Fibroblast of lung (primary cell): ENCODE measurements at regions not wholly inside any gene's neighbourhood (a gene's known extent, or its start where the extent isn't known, plus 50 kb on each side); places are given as distances from the start of the nearest gene placed in this dataset.

Experiments
- DNase-seq, 2 donors: peaks; one replicate each; pipeline versions ENCODE4 v3.0.0 to v3.0.0-alpha.2; 2010; ENCODE audit warnings: low read depth in 2 of 2
- H2AFZ ChIP-seq: 2 replicates; pipeline ENCODE4 v1.5.1; 2012; ENCODE audit warnings: low read length, control low read depth, inconsistent platforms
- H3K27ac ChIP-seq: 2 replicates; pipeline ENCODE4 v1.5.1; 2011; ENCODE audit warnings: low read length, control low read depth; ENCODE audit not compliant: insufficient read depth
- H3K27me3 ChIP-seq: 2 replicates; pipeline ENCODE4 v1.5.1; 2011; ENCODE audit warnings: mild to moderate bottlenecking, low read length; ENCODE audit not compliant: control insufficient read depth, insufficient read depth
- H3K36me3 ChIP-seq: 2 replicates; pipeline ENCODE4 v1.5.1; 2011; ENCODE audit warnings: low read length; ENCODE audit not compliant: control insufficient read depth, insufficient read depth
- H3K4me1 ChIP-seq: 2 replicates; pipeline ENCODE4 v1.5.1; 2011; ENCODE audit warnings: low read length; ENCODE audit not compliant: control insufficient read depth, insufficient read depth; ENCODE audit errors: extremely low read depth
- H3K4me2 ChIP-seq: 2 replicates; pipeline ENCODE4 v1.5.1; 2011; ENCODE audit warnings: low read length, control low read depth; ENCODE audit not compliant: insufficient read depth; ENCODE audit errors: extremely low read depth
- H3K4me3 ChIP-seq, 4 experiments: fragments of 200-600 bp in 1 of 4; sonication (generic) in 1 of 4; replicated peaks in 1 of 4; 2 replicates each; pipeline ENCODE4 v1.5.1; 2011 to 2016; ENCODE audit warnings: low read length in 4 of 4, low read depth in 3 of 4, mild to moderate bottlenecking in 3 of 4, control low read depth in 2 of 4, inconsistent platforms in 1 of 4, mixed read lengths in 1 of 4; ENCODE audit not compliant: insufficient read depth in 1 of 4; ENCODE audit errors: control extremely low read depth in 1 of 4
- H3K79me2 ChIP-seq: 2 replicates; pipeline ENCODE4 v1.5.1; 2012; ENCODE audit warnings: mild to moderate bottlenecking, low read length, inconsistent platforms; ENCODE audit not compliant: control insufficient read depth, insufficient read depth
- H3K9ac ChIP-seq: 2 replicates; pipeline ENCODE4 v1.5.1; 2011; ENCODE audit warnings: mild to moderate bottlenecking, low read length, control low read depth; ENCODE audit not compliant: insufficient read depth
- H3K9me3 ChIP-seq: 2 replicates; pipeline ENCODE4 v1.5.1; 2012; ENCODE audit warnings: low read depth, low read length; ENCODE audit not compliant: control insufficient read depth, insufficient read depth
- H4K20me1 ChIP-seq: 2 replicates; pipeline ENCODE4 v1.5.1; 2011; ENCODE audit warnings: low read length; ENCODE audit not compliant: control insufficient read depth, insufficient read depth; ENCODE audit errors: extremely low read depth
- EZH2 ChIP-seq: IDR thresholded peaks from 2 replicates; pipeline ENCODE4 v1.5.1; 2012; ENCODE audit warnings: low read length, control low read depth, mild to moderate bottlenecking; ENCODE audit errors: missing control alignments
- TF ChIP-seq, protein P1 (sequence below), 2 donors: IDR thresholded peaks in 1 of 2; conservative IDR thresholded peaks in 1 of 2; 1 replicate in 1 of 2; 2 replicates in 1 of 2; pipeline ENCODE4 v1.5.1; 2011 to 2012; ENCODE audit warnings: low read length in 2 of 2, control low read depth in 1 of 2, inconsistent platforms in 1 of 2, low read depth in 1 of 2, mild to moderate bottlenecking in 1 of 2

DNA sequence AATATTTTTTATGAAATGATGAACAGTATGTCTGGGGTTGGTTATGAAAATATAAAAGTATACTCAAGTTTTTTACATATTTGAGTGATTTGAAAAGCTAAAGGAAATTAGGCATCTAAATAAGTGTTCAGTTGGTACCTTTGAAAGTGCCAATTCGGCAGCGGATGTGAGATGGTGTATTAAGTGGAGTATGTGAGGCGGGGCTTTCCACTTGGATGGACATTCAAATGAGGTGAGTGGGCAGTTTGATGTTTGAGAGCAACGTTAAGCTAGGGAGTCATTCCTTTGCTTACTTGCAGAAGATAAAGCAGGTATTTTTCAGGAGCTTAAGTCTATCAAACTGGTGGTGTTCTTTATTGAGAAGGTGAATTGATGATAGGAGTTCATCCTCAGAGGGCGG, 189.0 kb upstream of the GOLIM4 start:
- DNase-seq = peak in 1 of 2 donors; percentile 0
- Histone ChIP-seq H3K79me2 (no peaks in the 10 kb centered on the region), H4K20me1 (no peaks in the 10 kb centered on the region), H3K4me1 (no peaks in the 10 kb centered on the region), H3K4me3 (no peak overlapping the region), H3K27me3 (no peaks in the 10 kb centered on the region), H3K9me3 (no peaks in the 10 kb centered on the region), H2AFZ (no peak overlapping the region), H3K27ac (no peak overlapping the region), H3K36me3 (no peaks in the 10 kb centered on the region), H3K9ac (no peak overlapping the region), H3K4me2 (no peak overlapping the region)
- TF ChIP-seq EZH2 = no peak
- TF ChIP-seq, protein P1, sequence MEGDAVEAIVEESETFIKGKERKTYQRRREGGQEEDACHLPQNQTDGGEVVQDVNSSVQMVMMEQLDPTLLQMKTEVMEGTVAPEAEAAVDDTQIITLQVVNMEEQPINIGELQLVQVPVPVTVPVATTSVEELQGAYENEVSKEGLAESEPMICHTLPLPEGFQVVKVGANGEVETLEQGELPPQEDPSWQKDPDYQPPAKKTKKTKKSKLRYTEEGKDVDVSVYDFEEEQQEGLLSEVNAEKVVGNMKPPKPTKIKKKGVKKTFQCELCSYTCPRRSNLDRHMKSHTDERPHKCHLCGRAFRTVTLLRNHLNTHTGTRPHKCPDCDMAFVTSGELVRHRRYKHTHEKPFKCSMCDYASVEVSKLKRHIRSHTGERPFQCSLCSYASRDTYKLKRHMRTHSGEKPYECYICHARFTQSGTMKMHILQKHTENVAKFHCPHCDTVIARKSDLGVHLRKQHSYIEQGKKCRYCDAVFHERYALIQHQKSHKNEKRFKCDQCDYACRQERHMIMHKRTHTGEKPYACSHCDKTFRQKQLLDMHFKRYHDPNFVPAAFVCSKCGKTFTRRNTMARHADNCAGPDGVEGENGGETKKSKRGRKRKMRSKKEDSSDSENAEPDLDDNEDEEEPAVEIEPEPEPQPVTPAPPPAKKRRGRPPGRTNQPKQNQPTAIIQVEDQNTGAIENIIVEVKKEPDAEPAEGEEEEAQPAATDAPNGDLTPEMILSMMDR (conservative IDR thresholded peaks at IDR 0.05 in 1 of 2, IDR thresholded peaks at IDR 0.05 in 1 of 2; ENCODE audit: low read depth in 1 of 2, low read length in 2 of 2) = no peak

GRCh38 chr3:168275662-168276061, 179.9 kb upstream of the GOLIM4 start:
- Histone ChIP-seq H3K9ac (no peak overlapping the region), H3K4me3 (no peak overlapping the region), H3K9me3 (no peaks in the 10 kb centered on the region), H3K27me3 (no peaks in the 10 kb centered on the region), H3K4me2 (no peak overlapping the region), H2AFZ (no peak overlapping the region), H3K27ac (no peak overlapping the region), H3K36me3 (no peaks in the 10 kb centered on the region), H4K20me1 (no peaks in the 10 kb centered on the region), H3K4me1 (no peaks in the 10 kb centered on the region), H3K79me2 (no peaks in the 10 kb centered on the region)
- no peak for DNase-seq
- TF ChIP-seq, protein P1 (conservative IDR thresholded peaks at IDR 0.05 in 1 of 2, IDR thresholded peaks at IDR 0.05 in 1 of 2; ENCODE audit: low read depth in 1 of 2, low read length in 2 of 2) = no peak
- TF ChIP-seq EZH2 = no peak

- Histone ChIP-seq H3K9ac (no peak overlapping the region), H2AFZ (no peak overlapping the region), H3K79me2 (no peaks in the 10 kb centered on the region), H3K4me2 (no peak overlapping the region), H3K36me3 (no peaks in the 10 kb centered on the region), H3K4me3 (no peak overlapping the region), H3K27me3 (no peaks in the 10 kb centered on the region), H4K20me1 (no peaks in the 10 kb centered on the region), H3K27ac (no peak overlapping the region), H3K9me3 (no peaks in the 10 kb centered on the region), H3K4me1 (no peaks in the 10 kb centered on the region)
- DNase-seq = no peak
- no peak for TF ChIP-seq EZH2
- TF ChIP-seq, protein P1 (conservative IDR thresholded peaks at IDR 0.05 in 1 of 2, IDR thresholded peaks at IDR 0.05 in 1 of 2; ENCODE audit: low read depth in 1 of 2, low read length in 2 of 2) = no peak
Observed at GRCh38 chr3:168273917-168274316, 178.2 kb upstream of the GOLIM4 start.
